ENCODE measurements at regions not wholly inside any gene's neighbourhood (a gene's known extent, or its start where the extent isn't known, plus 50 kb on each side); places are given as distances from the start of the nearest gene placed in this dataset.

DNA sequence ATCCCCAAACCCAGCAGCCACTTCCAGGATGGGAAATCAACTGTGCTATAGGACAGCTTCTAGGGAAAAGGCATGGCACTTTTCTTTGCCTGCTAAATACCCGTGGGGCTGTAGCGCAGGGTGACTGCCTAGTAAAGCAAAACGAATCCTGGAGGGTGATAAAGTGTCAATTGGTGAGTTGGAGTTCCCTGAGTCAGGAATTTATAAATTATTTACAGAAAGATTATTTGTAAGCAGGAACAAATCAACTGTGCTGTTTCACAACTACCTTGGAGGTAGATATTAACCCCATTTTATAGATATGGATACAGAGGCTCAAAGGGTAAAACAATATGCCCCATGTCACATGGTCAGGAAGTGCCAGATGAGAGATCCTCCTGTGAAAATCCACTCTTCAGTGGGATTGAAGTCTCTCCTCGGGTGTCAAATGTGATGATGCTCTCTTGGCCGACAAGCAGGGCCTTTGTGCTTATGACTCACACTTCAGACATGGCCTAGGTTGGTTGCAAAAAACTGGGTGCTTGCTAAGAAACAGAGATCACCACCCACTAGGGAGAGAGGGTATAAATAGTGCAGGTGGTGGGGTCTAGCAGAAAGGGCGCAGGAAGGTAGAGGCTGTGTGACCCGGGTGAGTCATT, 383.2 kb upstream of the ZMIZ1 start:
- H3K27ac ChIP-seq: no peak overlapping the region
- no peaks in the 10 kb centered on the region for H3K27me3 ChIP-seq (ENCODE audit: insufficient read depth, low read depth)
- no peaks in the 10 kb centered on the region for H4K20me1 ChIP-seq (ENCODE audit: insufficient read depth)
- H3K9me3 ChIP-seq (ENCODE audit: insufficient read depth, low read depth): no peaks in the 10 kb centered on the region
- H3K79me2 ChIP-seq (ENCODE audit: low read depth): no peaks in the 10 kb centered on the region
- no peak for DNase-seq
- ChIA-PET POLR2A (ENCODE audit: unreplicated experiment) (interaction anchor here (0.7 kb wide), 1 partner anchor 553 kb away, joined by 3 read pairs; no protein-coding TSS in a partner anchor), CTCF (no interaction called here)
- H2AFZ ChIP-seq: no peak overlapping the region
- intact Hi-C loops (cut with micrococcal nuclease; ENCODE audit: unreplicated experiment): no loop called here
- H3K9me2 ChIP-seq (ENCODE audit: insufficient read depth): no peaks in the 10 kb centered on the region
- TF ChIP-seq, protein P1, sequence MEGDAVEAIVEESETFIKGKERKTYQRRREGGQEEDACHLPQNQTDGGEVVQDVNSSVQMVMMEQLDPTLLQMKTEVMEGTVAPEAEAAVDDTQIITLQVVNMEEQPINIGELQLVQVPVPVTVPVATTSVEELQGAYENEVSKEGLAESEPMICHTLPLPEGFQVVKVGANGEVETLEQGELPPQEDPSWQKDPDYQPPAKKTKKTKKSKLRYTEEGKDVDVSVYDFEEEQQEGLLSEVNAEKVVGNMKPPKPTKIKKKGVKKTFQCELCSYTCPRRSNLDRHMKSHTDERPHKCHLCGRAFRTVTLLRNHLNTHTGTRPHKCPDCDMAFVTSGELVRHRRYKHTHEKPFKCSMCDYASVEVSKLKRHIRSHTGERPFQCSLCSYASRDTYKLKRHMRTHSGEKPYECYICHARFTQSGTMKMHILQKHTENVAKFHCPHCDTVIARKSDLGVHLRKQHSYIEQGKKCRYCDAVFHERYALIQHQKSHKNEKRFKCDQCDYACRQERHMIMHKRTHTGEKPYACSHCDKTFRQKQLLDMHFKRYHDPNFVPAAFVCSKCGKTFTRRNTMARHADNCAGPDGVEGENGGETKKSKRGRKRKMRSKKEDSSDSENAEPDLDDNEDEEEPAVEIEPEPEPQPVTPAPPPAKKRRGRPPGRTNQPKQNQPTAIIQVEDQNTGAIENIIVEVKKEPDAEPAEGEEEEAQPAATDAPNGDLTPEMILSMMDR (conservative IDR thresholded peaks at IDR 0.05): no peak
- no peak for TF ChIP-seq EZH2 (IDR thresholded peaks at IDR 0.05; ENCODE audit: low read depth)
- no peaks in the 10 kb centered on the region for H3K36me3 ChIP-seq (ENCODE audit: low read depth)
- no TSS peak for BruUV-seq (replicated peaks)
- no peaks in the 10 kb centered on the region for H3K4me1 ChIP-seq (replicated peaks; ENCODE audit: insufficient read depth)
- no peak overlapping the region for H3K4me2 ChIP-seq
- H3F3A ChIP-seq (ENCODE audit: insufficient read depth, low read depth): no peaks in the 10 kb centered on the region
- no peak overlapping the region for H3K4me3 ChIP-seq

GRCh38 chr10:78686444-78687060, 382.2 kb upstream of the ZMIZ1 start:
- no peak overlapping the region for H3K27ac ChIP-seq
- BruUV-seq (replicated peaks): no TSS peak
- H3K27me3 ChIP-seq (ENCODE audit: insufficient read depth, low read depth): no peaks in the 10 kb centered on the region
- no peaks in the 10 kb centered on the region for H3K79me2 ChIP-seq (ENCODE audit: low read depth)
- no peaks in the 10 kb centered on the region for H3K9me2 ChIP-seq (ENCODE audit: insufficient read depth)
- no peak overlapping the region for H3K4me2 ChIP-seq
- no peak for DNase-seq
- TF ChIP-seq, protein P1 (conservative IDR thresholded peaks at IDR 0.05): no peak
- TF ChIP-seq EZH2 (IDR thresholded peaks at IDR 0.05; ENCODE audit: low read depth): no peak
- H3K36me3 ChIP-seq (ENCODE audit: low read depth): no peaks in the 10 kb centered on the region
- CTCF ChIA-PET: no interaction called here
- intact Hi-C loops (cut with micrococcal nuclease; ENCODE audit: unreplicated experiment): no loop called here
- H4K20me1 ChIP-seq (ENCODE audit: insufficient read depth): no peaks in the 10 kb centered on the region
- H3F3A ChIP-seq (ENCODE audit: insufficient read depth, low read depth): peaks cover 3% of the 10 kb centered on the region; the same call in 1 of the 2 replicates
- no peak overlapping the region for H2AFZ ChIP-seq
- H3K4me1 ChIP-seq (replicated peaks; ENCODE audit: insufficient read depth): peaks cover 8% of the 10 kb centered on the region
- H3K9me3 ChIP-seq (ENCODE audit: insufficient read depth, low read depth): no peaks in the 10 kb centered on the region
- POLR2A ChIA-PET (ENCODE audit: unreplicated experiment): interaction anchor here (0.7 kb wide), 1 partner anchor 552 kb away, joined by 3 read pairs; no protein-coding TSS in a partner anchor
- no peak overlapping the region for H3K4me3 ChIP-seq

DNA sequence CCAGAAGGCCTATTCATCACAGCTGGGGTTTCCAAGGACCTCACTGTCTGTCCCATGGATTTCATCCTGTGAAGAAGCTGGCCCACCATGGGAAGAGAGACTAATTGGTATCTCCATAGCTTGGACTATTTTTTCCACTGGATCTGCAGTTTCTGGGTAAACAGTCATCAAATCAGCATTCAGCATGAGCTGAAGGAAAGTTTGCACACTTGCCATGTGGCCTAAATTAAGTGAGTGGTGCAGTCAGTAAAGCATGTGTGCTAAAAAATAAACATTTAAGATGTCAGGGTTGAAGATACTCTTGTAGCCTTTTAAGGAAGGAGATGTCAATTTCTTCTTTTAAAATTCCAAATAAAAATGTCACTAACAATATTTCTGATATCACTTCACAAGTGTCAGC, 381.1 kb upstream of the ZMIZ1 start:
- DNase-seq: no peak
- no peak for TF ChIP-seq EZH2 (IDR thresholded peaks at IDR 0.05; ENCODE audit: low read depth)
- TF ChIP-seq, protein P1 (conservative IDR thresholded peaks at IDR 0.05): no peak
- no TSS peak for BruUV-seq (replicated peaks)
- Histone ChIP-seq H3K4me3 (no peak overlapping the region), H3F3A (ENCODE audit: insufficient read depth, low read depth) (peaks cover 9% of the 10 kb centered on the region; the same call in 1 of the 2 replicates), H4K20me1 (ENCODE audit: insufficient read depth) (no peaks in the 10 kb centered on the region), H3K79me2 (ENCODE audit: low read depth) (no peaks in the 10 kb centered on the region), H3K27ac (no peak overlapping the region), H3K4me2 (no peak overlapping the region), H3K36me3 (ENCODE audit: low read depth) (no peaks in the 10 kb centered on the region), H2AFZ (no peak overlapping the region), H3K9me2 (ENCODE audit: insufficient read depth) (no peaks in the 10 kb centered on the region), H3K9me3 (ENCODE audit: insufficient read depth, low read depth) (no peaks in the 10 kb centered on the region), H3K4me1 (replicated peaks; ENCODE audit: insufficient read depth) (peaks cover 16% of the 10 kb centered on the region), H3K27me3 (ENCODE audit: insufficient read depth, low read depth) (no peaks in the 10 kb centered on the region)
- intact Hi-C loops (cut with micrococcal nuclease; ENCODE audit: unreplicated experiment): no loop called here
- POLR2A ChIA-PET (ENCODE audit: unreplicated experiment): no interaction called here
- CTCF ChIA-PET: interaction anchor here (0.6 kb wide), 1 partner anchor 417 kb away, joined by 4 read pairs; no protein-coding TSS in a partner anchor

Data from PC-9 (cell line).